Stimulated activated CD4-positive, alpha-beta T cell treated with anti-CD3 and anti-CD28 coated beads, TNF-alpha, amount 100 ng/mL, for 1 hour (primary cell): ENCODE measurements at regions not wholly inside any gene's neighbourhood (a gene's known extent, or its start where the extent isn't known, plus 50 kb on each side); places are given as distances from the start of the nearest gene placed in this dataset.
"Not testable (repeated sequence)": the region's sequence is repeated elsewhere in the genome, so short reads cannot be mapped to it uniquely, and the experiment has no call there.

Source experiments
- DNase-seq, 3 donors: peaks; one replicate each; pipeline ENCODE4 v3.0.0-alpha.2; 2020; ENCODE audit warnings: low read depth in 3 of 3, low spot score in 1 of 3

DNA sequence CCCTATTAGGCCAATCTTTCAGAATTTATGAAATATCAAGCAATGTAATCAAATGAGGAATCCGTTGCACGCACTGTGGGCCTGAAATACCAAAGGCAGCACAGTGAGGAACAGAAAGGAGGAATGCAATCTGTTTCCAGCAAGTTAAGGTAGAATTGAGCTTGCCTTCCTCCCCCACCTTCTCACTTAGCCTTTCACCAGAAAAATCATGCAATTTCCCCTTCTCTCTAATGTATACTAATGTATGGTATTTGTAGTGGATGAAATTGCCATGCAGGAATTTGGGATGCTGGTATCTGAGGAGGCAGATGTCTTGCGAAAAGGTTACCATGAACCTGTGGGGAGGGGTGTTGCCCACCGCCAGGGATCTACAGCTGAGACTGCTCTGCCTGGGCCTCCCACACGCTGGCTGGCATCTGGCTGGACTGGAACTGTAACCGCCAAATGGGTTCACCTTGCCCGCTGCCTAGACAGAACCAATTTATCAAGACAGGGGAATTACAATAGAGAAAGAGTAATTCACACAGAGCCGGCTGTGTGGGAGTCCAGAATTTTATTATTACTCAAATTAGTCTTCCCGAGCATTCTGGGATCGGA is 222.4 kb upstream of the MYLIP start:
- no peak for DNase-seq

- no peak for DNase-seq
Observed at GRCh38 chr6:15905488-15906419, 223.1 kb upstream of the MYLIP start.

DNA sequence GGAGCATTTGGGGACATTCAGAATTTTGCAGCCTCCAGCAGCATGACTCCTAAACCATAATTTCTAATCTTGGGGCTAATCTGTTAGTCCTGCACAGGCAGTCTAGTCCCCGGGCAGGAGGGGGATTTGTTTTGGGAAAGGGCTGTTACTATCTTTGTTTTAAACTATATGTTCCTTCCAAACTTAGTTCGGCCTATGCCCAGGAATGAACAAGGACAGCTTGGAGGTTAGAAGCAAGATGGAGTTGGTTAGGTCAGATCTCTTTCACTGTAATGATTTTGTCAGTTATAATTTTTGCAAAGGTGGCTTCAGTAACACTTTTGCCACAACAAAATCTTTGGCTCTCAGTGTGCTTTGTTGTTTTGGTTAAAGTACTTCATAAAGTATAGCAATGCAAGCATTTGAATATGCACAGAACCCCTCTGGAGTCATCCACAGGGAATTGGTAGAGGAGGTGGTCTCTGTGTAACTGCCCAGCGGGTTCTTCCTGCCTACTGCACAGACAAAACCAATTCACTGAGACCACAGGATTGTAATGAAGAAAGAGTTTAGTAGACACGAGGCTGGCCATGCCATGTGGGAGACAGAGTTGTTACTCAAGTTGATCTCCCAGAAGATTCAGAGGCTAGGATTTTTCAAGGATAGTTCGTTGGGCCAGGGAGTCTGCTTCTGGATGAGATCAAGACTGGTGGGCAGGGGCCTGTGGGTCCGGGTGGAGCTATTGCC is 224.1 kb upstream of the MYLIP start:
- DNase-seq = no peak

GRCh38 chr6:15901141-15902115 is 227.5 kb upstream of the MYLIP start:
- DNase-seq = no peak

- DNase-seq = no peak
Observed at GRCh38 chr6:15898693-15899092, 230.2 kb upstream of the MYLIP start.

- DNase-seq = no peak
Observed at GRCh38 chr6:15897063-15897876, 231.6 kb upstream of the MYLIP start.

DNA sequence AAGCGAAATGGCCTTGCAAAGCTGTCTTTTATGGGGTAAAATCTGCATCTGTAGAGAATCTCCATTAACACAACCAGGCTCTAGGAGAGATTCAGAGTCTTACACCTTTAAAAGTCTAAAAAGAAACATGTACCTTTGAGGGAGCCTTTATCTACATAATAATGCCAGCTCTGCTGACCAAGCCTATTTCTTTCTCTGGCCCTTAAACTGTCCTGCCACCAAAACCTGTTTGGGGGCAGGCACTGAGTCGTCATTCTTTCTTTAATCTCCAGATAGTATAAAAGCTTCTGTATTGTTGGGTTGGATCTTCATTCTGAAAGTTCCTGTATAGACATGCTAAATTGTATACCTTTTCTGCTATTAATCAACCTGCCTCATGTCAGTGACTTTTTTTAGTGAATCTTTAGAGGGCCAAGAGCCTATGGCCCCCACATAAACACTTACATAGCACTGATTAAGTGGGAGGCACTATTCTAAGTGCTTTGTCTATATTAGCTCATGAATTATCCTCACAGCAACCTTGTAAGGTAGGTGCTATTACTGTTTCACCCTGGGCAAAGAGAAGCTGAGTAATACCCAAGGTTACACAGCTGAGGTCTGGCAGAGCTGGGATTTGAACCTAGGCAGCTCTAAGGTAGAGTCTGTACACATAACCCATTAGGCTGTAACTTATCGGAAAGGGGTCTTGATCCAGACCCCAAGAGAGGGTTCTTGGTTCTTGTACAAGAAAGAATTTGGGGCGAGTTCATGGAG is 232.3 kb upstream of the DTNBP1 start:
- DNase-seq = no peak

GRCh38 chr6:15893556-15894253 is 230.9 kb upstream of the DTNBP1 start:
- DNase-seq = no peak

DNA sequence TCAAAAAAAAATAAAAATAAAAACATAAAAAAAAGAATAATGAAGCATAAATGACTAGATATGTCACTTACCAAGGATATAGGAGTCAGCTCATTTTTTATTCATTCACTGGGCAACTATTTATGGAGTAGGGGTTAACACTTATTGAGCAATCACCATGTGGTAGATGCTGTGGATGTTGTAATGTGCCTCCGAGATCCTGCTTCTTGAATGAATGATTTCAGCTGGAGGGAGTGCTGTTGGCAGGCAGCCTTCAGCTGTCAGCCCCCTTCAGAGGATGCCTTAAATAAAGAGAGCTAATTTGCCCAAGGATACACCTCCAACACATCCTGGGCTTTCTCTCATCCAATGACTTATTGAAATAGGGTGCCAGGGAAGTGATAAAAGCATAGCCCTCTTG is 229.5 kb upstream of the DTNBP1 start:
- no peak for DNase-seq

DNA sequence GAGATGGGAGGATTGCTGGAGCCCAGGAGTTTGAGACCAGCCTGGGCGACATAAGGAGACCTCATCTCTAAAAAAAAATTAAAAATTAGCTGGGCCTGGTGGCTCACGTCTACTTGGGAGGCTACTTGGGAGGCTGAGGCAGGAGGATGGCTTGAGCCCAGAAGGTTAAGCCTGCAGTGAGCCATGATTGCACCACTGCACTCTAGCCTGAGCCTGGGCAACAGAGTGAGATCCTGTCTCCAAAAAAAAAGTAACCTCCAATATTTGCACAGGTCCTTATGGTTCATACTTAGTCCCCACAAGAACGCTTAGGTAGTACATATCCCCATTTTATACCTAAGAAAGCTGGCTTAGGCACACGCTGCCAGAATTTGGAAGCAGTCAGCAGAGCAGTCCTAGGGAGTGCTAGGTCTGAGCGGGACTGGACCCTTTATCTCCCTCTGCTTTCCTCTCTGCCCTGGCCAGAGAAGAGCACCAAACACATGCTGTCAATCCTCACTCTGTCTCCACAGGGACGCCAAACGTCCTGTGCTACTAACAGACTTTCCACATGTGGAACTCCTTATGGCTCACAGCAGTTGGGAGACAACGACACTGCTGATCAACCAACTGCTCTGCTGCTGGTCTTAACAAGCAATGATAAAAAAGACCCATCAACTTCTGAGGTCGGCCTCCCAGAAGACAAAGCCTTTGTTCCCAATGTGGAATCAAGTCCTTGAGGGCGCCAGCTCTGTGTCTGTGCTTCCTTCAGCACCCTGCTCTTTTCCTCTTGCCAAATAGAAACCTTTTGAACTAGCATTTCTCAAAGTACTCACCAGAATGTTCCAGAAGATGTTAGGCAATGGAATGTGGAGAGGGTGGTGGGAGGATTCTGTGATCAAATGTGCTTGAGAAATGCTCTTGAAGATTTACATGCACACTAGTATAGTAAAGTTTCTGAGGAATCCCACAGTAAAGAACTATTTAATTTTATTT is 226.3 kb upstream of the DTNBP1 start:
- DNase-seq = no peak

GRCh38 chr6:15887491-15888461 is 224.9 kb upstream of the DTNBP1 start:
- DNase-seq = no peak

- DNase-seq = no peak
Observed at GRCh38 chr6:15885624-15886023, 222.8 kb upstream of the DTNBP1 start.

DNA sequence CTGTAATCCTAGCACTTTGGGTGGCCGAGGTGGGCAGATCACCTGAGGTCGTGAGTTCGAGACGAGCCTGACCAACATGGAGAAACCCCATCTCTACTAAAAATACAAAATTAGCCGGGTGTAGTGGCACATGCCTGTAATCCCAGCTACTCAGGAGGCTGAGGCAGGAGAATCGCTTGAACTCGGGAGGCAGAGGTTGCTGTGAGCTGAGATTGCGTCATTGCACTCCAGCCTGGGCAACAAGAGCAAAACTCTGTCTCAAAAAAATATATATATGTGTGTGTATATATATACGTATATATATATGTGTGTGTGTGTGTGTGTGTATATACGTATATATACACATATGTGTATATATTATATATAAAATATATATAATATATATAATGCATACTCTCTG is 220.8 kb upstream of the DTNBP1 start:
- not testable (repeated sequence) for DNase-seq

- no peak for DNase-seq
Observed at GRCh38 chr6:15882915-15883314, 220.1 kb upstream of the DTNBP1 start.

DNA sequence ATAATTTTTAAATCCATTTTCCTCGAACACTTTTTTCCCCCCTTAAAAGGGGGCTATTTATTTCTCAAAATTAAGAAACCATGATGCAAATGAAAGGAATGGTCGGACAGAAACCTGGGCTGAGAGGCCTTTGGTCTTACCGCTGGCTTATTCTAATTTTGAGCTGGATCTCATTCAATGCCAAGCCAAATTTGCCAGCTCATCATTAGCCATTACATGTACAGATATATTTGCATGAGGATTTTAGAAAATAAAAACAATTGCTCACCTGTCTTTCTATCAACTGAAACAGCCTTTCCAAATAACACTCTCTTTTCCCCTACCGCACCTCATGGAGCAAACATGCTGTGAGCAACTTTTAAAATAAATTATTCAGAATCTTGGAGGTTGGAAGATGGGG is 219.5 kb upstream of the DTNBP1 start:
- no peak for DNase-seq

DNA sequence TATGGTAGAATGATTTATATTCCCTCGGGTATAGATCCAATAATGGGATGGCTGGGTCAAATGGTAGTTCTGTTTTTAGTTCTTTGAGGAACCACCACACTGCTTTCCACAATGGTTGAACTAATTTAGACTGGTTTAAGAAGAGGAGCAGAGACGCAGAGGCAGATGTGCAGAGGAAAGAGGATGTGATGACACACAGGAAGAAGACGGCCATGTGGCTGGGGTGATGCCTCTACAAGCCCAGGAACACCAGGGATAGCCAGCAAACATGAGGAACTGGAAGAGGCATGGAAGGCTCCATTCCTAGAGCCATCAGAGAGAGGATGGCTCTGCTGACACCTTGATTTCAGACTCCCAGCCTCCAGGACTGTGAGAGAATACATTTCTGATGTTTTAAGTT is 218.3 kb upstream of the DTNBP1 start:
- DNase-seq = no peak
